ENCODE measurements at regions not wholly inside any gene's neighbourhood (a gene's known extent, or its start where the extent isn't known, plus 50 kb on each side); places are given as distances from the start of the nearest gene placed in this dataset.
A peak's percentile ranks its signal among the peaks of the same experiment; 100 is the strongest.

DNA sequence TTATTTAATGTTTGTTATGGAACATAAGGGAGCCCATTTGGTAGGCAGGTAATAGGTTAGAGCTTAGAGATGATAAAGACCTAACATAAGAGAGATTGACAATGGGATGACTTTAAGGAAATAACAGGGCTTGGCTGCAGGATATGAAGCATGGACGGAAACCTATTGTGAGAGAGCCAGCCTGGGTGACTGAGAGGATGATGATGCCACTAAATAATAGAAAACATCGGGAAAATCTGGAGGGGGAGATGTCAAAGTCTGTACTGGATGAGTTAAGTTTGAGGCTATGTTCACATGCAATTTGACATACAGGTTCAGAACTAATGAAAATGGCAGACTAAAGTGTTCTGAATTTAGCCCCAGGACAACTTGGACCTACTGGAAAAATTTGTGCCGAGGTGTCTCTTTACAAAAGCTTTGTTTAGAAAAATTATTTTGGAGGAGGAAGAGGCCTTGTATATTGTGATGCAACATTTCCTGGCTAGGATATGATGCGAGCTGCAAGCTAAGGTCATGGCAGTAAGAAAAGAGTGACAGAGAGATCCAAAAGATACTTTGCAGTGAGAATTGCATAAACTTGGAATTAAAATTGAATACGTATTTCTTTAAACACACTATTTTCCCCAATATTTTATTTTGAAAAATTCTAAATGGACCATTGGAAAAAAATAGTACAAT is 339.3 kb upstream of the PLET1 start:
- BruUV-seq (replicated peaks): no TSS peak
- H3K4me3 ChIP-seq (replicated peaks in 1 of 3; ENCODE audit: insufficient read depth in 1 of 3, low read depth in 1 of 3, low read length in 3 of 3): no peak overlapping the region
- no peaks in the 10 kb centered on the region for H4K20me1 ChIP-seq (replicated peaks; ENCODE audit: control insufficient read depth, extremely low read depth, insufficient read depth, low read length)
- DNase-seq (ENCODE audit: low read depth, low spot score) (peak; percentile 5), FAIRE-seq (no peak)
- peaks cover 2 to 7% of the 10 kb centered on the region in 2 experiments for H3K27me3 ChIP-seq (ENCODE audit: control insufficient read depth in 2 of 2, insufficient read depth in 2 of 2, low read length in 2 of 2)
- H3K36me3 ChIP-seq (ENCODE audit: control insufficient read depth in 2 of 2, extremely low read depth in 1 of 2, insufficient read depth in 2 of 2, low read length in 2 of 2): no peaks in the 10 kb centered on the region
- H3K4me2 ChIP-seq (ENCODE audit: insufficient read depth, low read length): peak overlapping the region; percentile 1
- H3K27ac ChIP-seq (ENCODE audit: insufficient read depth, low read depth, low read length): no peak overlapping the region
- ChIA-PET CTCF (interaction anchor here (1.3 to 2.5 kb wide), 3 partner anchors 11 to 690 kb away, joined by 3 to 12 read pairs (median 3); no protein-coding TSS in a partner anchor), POLR2A (no interaction called here)
- TF ChIP-seq EZH2 (IDR thresholded peaks at IDR 0.05; ENCODE audit: borderline replicate concordance, low read depth, low read length, severe bottlenecking) (no peak), FOS (IDR thresholded peaks at IDR 0.05; ENCODE audit: borderline replicate concordance, insufficient read depth, low read length) (peak; percentile 34)
- no peaks in the 10 kb centered on the region for H3K79me2 ChIP-seq (ENCODE audit: control insufficient read depth, insufficient read depth, low read length)
- H2AFZ ChIP-seq (ENCODE audit: low read depth, low read length): peak overlapping the region; percentile 20
- H3K9me1 ChIP-seq (replicated peaks; ENCODE audit: control insufficient read depth, extremely low read depth, insufficient read depth, low read length): no peaks in the 10 kb centered on the region
- H3K9ac ChIP-seq (replicated peaks; ENCODE audit: extremely low read depth, insufficient read depth, low read length): no peak overlapping the region
- H3K4me1 ChIP-seq (ENCODE audit: control insufficient read depth, extremely low read depth, insufficient read depth, low read length): peaks cover 6% of the 10 kb centered on the region
- intact Hi-C loops (cut with micrococcal nuclease): no loop called here
- dilution Hi-C loops (cut with MboI; ENCODE audit: extremely low pct_ligation_motif_present, low sequenced_read_pairs): no loop called here
- no peaks in the 10 kb centered on the region for H3K9me3 ChIP-seq (replicated peaks; ENCODE audit: control insufficient read depth, insufficient read depth, low read length)

- no peak overlapping the region for H3K9ac ChIP-seq (replicated peaks; ENCODE audit: extremely low read depth, insufficient read depth, low read length)
- H3K9me1 ChIP-seq (replicated peaks; ENCODE audit: control insufficient read depth, extremely low read depth, insufficient read depth, low read length): no peaks in the 10 kb centered on the region
- no peak overlapping the region for H2AFZ ChIP-seq (ENCODE audit: low read depth, low read length)
- H3K36me3 ChIP-seq (ENCODE audit: control insufficient read depth in 2 of 2, extremely low read depth in 1 of 2, insufficient read depth in 2 of 2, low read length in 2 of 2): no peaks in the 10 kb centered on the region
- DNase-seq (ENCODE audit: low read depth, low spot score) (no peak), FAIRE-seq (no peak)
- peaks cover 3% of the 10 kb centered on the region for H3K4me1 ChIP-seq (ENCODE audit: control insufficient read depth, extremely low read depth, insufficient read depth, low read length)
- intact Hi-C loops (cut with micrococcal nuclease): no loop called here
- BruUV-seq (replicated peaks): no TSS peak
- no peak overlapping the region for H3K4me3 ChIP-seq (replicated peaks in 1 of 3; ENCODE audit: insufficient read depth in 1 of 3, low read depth in 1 of 3, low read length in 3 of 3)
- no peaks in the 10 kb centered on the region for H4K20me1 ChIP-seq (replicated peaks; ENCODE audit: control insufficient read depth, extremely low read depth, insufficient read depth, low read length)
- H3K27me3 ChIP-seq (ENCODE audit: control insufficient read depth in 2 of 2, insufficient read depth in 2 of 2, low read length in 2 of 2): peaks cover 0 to 7% of the 10 kb centered on the region in 2 experiments
- peak; percentile 24 for TF ChIP-seq GATA2 (IDR thresholded peaks at IDR 0.05; ENCODE audit: insufficient read depth, insufficient read length, low read depth, low read length)
- TF ChIP-seq, protein P1, sequence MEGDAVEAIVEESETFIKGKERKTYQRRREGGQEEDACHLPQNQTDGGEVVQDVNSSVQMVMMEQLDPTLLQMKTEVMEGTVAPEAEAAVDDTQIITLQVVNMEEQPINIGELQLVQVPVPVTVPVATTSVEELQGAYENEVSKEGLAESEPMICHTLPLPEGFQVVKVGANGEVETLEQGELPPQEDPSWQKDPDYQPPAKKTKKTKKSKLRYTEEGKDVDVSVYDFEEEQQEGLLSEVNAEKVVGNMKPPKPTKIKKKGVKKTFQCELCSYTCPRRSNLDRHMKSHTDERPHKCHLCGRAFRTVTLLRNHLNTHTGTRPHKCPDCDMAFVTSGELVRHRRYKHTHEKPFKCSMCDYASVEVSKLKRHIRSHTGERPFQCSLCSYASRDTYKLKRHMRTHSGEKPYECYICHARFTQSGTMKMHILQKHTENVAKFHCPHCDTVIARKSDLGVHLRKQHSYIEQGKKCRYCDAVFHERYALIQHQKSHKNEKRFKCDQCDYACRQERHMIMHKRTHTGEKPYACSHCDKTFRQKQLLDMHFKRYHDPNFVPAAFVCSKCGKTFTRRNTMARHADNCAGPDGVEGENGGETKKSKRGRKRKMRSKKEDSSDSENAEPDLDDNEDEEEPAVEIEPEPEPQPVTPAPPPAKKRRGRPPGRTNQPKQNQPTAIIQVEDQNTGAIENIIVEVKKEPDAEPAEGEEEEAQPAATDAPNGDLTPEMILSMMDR (IDR thresholded peaks at IDR 0.05; ENCODE audit: extremely low read depth in 1 of 2, insufficient read depth in 1 of 2, low read depth in 1 of 2, low read length in 2 of 2): no peak
- no peaks in the 10 kb centered on the region for H3K79me2 ChIP-seq (ENCODE audit: control insufficient read depth, insufficient read depth, low read length)
- H3K9me3 ChIP-seq (replicated peaks; ENCODE audit: control insufficient read depth, insufficient read depth, low read length): no peaks in the 10 kb centered on the region
- no peak overlapping the region for H3K27ac ChIP-seq (ENCODE audit: insufficient read depth, low read depth, low read length)
- dilution Hi-C loops (cut with MboI; ENCODE audit: extremely low pct_ligation_motif_present, low sequenced_read_pairs): no loop called here
- H3K4me2 ChIP-seq (ENCODE audit: insufficient read depth, low read length): no peak overlapping the region
- POLR2A ChIA-PET: no interaction called here
- CTCF ChIA-PET: interaction anchor here (1.3 kb wide), 1 partner anchor 17 kb away, joined by 5 read pairs; no protein-coding TSS in a partner anchor
Measured at GRCh38 chr11:112605093-112605666, 344.5 kb upstream of the PLET1 start.
